ENCODE measurements at regions not wholly inside any gene's neighbourhood (a gene's known extent, or its start where the extent isn't known, plus 50 kb on each side); places are given as distances from the start of the nearest gene placed in this dataset.

- Histone ChIP-seq H3K27ac (no peak overlapping the region), H3K4me3 (no peak overlapping the region)
- TF ChIP-seq, protein P1, sequence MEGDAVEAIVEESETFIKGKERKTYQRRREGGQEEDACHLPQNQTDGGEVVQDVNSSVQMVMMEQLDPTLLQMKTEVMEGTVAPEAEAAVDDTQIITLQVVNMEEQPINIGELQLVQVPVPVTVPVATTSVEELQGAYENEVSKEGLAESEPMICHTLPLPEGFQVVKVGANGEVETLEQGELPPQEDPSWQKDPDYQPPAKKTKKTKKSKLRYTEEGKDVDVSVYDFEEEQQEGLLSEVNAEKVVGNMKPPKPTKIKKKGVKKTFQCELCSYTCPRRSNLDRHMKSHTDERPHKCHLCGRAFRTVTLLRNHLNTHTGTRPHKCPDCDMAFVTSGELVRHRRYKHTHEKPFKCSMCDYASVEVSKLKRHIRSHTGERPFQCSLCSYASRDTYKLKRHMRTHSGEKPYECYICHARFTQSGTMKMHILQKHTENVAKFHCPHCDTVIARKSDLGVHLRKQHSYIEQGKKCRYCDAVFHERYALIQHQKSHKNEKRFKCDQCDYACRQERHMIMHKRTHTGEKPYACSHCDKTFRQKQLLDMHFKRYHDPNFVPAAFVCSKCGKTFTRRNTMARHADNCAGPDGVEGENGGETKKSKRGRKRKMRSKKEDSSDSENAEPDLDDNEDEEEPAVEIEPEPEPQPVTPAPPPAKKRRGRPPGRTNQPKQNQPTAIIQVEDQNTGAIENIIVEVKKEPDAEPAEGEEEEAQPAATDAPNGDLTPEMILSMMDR (IDR thresholded peaks at IDR 0.05): no peak
- no peak for DNase-seq (ENCODE audit: low spot score)
Measured at GRCh38 chr7:155907450-155908200, 95.4 kb upstream of the SHH start.

- Histone ChIP-seq H3K4me3 (no peak overlapping the region), H3K27ac (no peak overlapping the region)
- no peak for DNase-seq (ENCODE audit: low spot score)
- TF ChIP-seq, protein P1 (IDR thresholded peaks at IDR 0.05): no peak
Measured at GRCh38 chr7:155901176-155901575, 88.9 kb upstream of the SHH start.

DNA sequence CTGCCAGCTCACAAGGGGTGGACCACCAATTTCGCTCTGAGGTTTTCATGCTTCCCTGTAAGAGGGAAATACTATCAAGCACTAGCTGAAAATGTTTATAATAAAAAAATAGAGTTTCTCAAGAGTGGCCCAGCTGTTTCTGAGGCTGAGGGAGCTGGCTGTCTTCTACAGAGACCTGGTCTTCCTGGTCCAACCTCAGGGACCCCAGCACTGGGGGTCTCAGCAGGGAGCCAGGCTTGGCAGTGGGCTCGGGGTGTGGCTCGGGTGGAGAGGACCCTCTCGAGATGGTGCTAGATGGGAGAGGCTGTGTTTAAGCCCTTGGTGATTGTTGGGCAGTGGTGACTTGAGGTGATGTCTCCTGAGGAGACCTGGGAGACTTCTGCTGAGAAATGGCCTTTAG is 87.3 kb upstream of the SHH start:
- Histone ChIP-seq H3K27ac (no peak overlapping the region), H3K4me3 (no peak overlapping the region)
- TF ChIP-seq, protein P1 (IDR thresholded peaks at IDR 0.05): no peak
- no peak for DNase-seq (ENCODE audit: low spot score)

DNA sequence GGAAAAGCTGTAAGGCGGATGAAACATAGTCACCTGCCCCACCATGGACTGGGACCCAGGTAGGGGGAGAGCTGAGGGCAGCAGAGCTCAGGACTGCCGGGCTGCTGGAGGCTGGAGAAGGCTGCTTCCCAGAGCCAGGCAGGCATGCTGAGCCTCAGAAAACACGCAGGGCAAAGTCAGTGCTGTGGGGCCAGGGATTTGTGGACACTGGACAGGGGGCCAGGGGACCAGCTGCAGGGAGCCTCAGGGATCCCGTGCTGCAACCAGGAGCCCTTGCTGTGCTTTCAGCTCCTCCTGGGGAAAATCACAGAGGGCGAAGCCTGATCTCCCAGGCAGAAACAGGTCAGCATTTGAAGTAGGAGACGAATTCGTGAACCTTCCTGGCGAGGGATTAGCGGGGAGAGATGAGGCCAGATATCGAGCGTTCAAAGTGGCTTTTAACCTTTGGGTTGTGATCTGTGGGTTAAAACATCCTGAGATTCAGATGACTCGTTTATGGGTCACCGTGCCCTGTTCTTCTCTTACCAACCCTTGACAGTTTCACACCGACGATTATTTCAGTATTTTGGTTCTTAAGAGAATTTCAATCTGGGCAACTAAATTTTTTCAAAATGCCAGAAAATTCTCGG is 85.6 kb upstream of the SHH start:
- DNase-seq (ENCODE audit: low spot score): no peak
- H3K4me3 ChIP-seq: no peak overlapping the region
- TF ChIP-seq, protein P1 (IDR thresholded peaks at IDR 0.05): no peak
- H3K27ac ChIP-seq: no peak overlapping the region

- no peak for DNase-seq (ENCODE audit: low spot score)
- H3K27ac ChIP-seq: no peak overlapping the region
- H3K4me3 ChIP-seq: no peak overlapping the region
- TF ChIP-seq, protein P1 (IDR thresholded peaks at IDR 0.05): no peak
Measured at GRCh38 chr7:155896531-155897263, 84.4 kb upstream of the SHH start.

GRCh38 chr7:155893664-155894063 is 81.4 kb upstream of the SHH start:
- DNase-seq (ENCODE audit: low spot score): no peak
- no peak overlapping the region for H3K4me3 ChIP-seq
- TF ChIP-seq, protein P1 (IDR thresholded peaks at IDR 0.05): no peak
- H3K27ac ChIP-seq: no peak overlapping the region

Data from coronary artery (tissue), 2 donors.